OCI-LY1 (cell line): ENCODE measurements at regions not wholly inside any gene's neighbourhood (a gene's known extent, or its start where the extent isn't known, plus 50 kb on each side); places are given as distances from the start of the nearest gene placed in this dataset.

Experiments used
- H2AFZ ChIP-seq: fragments of 200-600 bp; sonication (generic), shearing (Covaris generic); 2 replicates; pipeline ENCODE4 v1.6.0; 2014; ENCODE audit warnings: antibody characterized with exemption, mild to moderate bottlenecking, low read length
- H3F3A ChIP-seq: fragments of 200-600 bp; sonication (generic), shearing (Covaris generic); 2 replicates; pipeline ENCODE4 v1.6.0; 2014; ENCODE audit warnings: mild to moderate bottlenecking, antibody characterized with exemption, low read length, moderate library complexity; ENCODE audit not compliant: insufficient read depth
- H3K27ac ChIP-seq: fragments of 200-600 bp; sonication (generic); 2 replicates; pipeline ENCODE4 v1.5.1; 2014; ENCODE audit warnings: low read length, mixed run types, mild to moderate bottlenecking, low read depth; ENCODE audit not compliant: poor library complexity, severe bottlenecking
- H3K27me3 ChIP-seq: fragments of 200-600 bp; sonication (generic); 2 replicates; pipeline ENCODE4 v1.6.0; 2014; ENCODE audit warnings: antibody characterized with exemption, mild to moderate bottlenecking, low read length, moderate library complexity; ENCODE audit not compliant: insufficient read depth
- H3K36me3 ChIP-seq: fragments of 200-600 bp; sonication (generic); 2 replicates; pipeline ENCODE4 v1.6.1; 2014; ENCODE audit warnings: mild to moderate bottlenecking, antibody characterized with exemption, low read length, moderate library complexity, mixed read lengths; ENCODE audit not compliant: insufficient read depth
- H3K4me1 ChIP-seq: fragments of 200-600 bp; sonication (generic); 2 replicates; pipeline ENCODE4 v1.5.1; 2014; ENCODE audit warnings: mild to moderate bottlenecking, low read length, moderate library complexity; ENCODE audit not compliant: insufficient read depth, severe bottlenecking
- H3K4me2 ChIP-seq: fragments of 200-600 bp; sonication (generic), shearing (Covaris generic); 2 replicates; pipeline ENCODE4 v1.6.1; 2014; ENCODE audit warnings: low read length
- H3K4me3 ChIP-seq: fragments of 200-600 bp; sonication (generic); 2 replicates; pipeline ENCODE4 v1.5.1; 2014; ENCODE audit warnings: low read length, low read depth, mild to moderate bottlenecking, mixed read lengths; ENCODE audit not compliant: poor library complexity, severe bottlenecking
- H3K79me2 ChIP-seq: fragments of 200-600 bp; shearing (Covaris generic); 2 replicates; pipeline ENCODE4 v1.6.1; 2016; ENCODE audit warnings: mixed run types, low read length, mixed read lengths; ENCODE audit not compliant: insufficient read depth
- H3K9ac ChIP-seq: fragments of 200-600 bp; sonication (generic), shearing (Covaris generic); 2 replicates; pipeline ENCODE4 v1.6.1; 2014; ENCODE audit warnings: mild to moderate bottlenecking, low read length, mixed read lengths
- H3K9me2 ChIP-seq: fragments of 200-600 bp; sonication (generic), shearing (Covaris generic); 2 replicates; pipeline ENCODE4 v1.6.1; 2014; ENCODE audit warnings: low read depth, mild to moderate bottlenecking, low read length, mixed read lengths
- H3K9me3 ChIP-seq: fragments of 200-600 bp; shearing (Covaris generic); 2 replicates; pipeline ENCODE4 v1.6.1; 2014; ENCODE audit warnings: low read length, mixed read lengths
- H4K20me1 ChIP-seq: fragments of 200-600 bp; sonication (generic), shearing (Covaris generic); 2 replicates; pipeline ENCODE4 v1.6.0; 2016; ENCODE audit warnings: mild to moderate bottlenecking, low read length; ENCODE audit not compliant: insufficient read depth
- EZH2 ChIP-seq: fragments of 200-600 bp; sonication (generic), shearing (Covaris generic); IDR thresholded peaks from 2 replicates; pipeline ENCODE4 v1.8.0; 2017; ENCODE audit warnings: borderline replicate concordance, mixed run types, mild to moderate bottlenecking, antibody characterized with exemption, low read length, moderate library complexity, mixed read lengths
- TF ChIP-seq, protein P1 (sequence below): fragments of 200-600 bp; sonication (generic), shearing (Covaris generic); IDR thresholded peaks from 2 replicates; pipeline ENCODE4 v1.5.1; 2017; ENCODE audit warnings: mild to moderate bottlenecking, antibody characterized with exemption, low read length, moderate library complexity, mixed read lengths

DNA sequence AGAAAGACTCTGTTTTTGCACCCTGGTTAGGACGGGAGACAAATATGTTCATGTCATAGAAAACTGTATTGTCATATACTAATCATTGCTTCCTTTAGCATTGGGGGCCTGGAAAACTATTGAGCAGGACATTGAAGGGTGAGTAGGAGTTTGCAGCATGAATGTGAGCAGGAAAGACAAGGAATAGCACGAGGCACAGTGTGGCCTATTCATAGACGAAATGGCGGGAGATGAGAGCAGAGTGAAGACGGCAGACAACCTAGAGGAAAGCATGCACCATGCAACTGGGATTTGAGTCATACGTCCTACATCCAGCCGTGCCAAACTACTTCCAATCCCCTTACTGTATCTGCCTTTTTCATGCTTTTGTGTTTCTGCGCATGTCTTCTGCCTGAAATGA, 508.1 kb downstream of the NTRK3 start:
- Histone ChIP-seq H2AFZ (no peak overlapping the region), H3K4me2 (no peak overlapping the region), H3K9me3 (no peaks in the 10 kb centered on the region), H4K20me1 (no peaks in the 10 kb centered on the region), H3K36me3 (no peaks in the 10 kb centered on the region), H3F3A (no peaks in the 10 kb centered on the region), H3K27ac (no peak overlapping the region), H3K4me1 (no peaks in the 10 kb centered on the region), H3K27me3 (no peaks in the 10 kb centered on the region), H3K4me3 (no peak overlapping the region), H3K79me2 (no peaks in the 10 kb centered on the region), H3K9me2 (no peaks in the 10 kb centered on the region), H3K9ac (no peak overlapping the region)
- no peak for TF ChIP-seq EZH2
- TF ChIP-seq, protein P1, sequence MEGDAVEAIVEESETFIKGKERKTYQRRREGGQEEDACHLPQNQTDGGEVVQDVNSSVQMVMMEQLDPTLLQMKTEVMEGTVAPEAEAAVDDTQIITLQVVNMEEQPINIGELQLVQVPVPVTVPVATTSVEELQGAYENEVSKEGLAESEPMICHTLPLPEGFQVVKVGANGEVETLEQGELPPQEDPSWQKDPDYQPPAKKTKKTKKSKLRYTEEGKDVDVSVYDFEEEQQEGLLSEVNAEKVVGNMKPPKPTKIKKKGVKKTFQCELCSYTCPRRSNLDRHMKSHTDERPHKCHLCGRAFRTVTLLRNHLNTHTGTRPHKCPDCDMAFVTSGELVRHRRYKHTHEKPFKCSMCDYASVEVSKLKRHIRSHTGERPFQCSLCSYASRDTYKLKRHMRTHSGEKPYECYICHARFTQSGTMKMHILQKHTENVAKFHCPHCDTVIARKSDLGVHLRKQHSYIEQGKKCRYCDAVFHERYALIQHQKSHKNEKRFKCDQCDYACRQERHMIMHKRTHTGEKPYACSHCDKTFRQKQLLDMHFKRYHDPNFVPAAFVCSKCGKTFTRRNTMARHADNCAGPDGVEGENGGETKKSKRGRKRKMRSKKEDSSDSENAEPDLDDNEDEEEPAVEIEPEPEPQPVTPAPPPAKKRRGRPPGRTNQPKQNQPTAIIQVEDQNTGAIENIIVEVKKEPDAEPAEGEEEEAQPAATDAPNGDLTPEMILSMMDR, result no peak

DNA sequence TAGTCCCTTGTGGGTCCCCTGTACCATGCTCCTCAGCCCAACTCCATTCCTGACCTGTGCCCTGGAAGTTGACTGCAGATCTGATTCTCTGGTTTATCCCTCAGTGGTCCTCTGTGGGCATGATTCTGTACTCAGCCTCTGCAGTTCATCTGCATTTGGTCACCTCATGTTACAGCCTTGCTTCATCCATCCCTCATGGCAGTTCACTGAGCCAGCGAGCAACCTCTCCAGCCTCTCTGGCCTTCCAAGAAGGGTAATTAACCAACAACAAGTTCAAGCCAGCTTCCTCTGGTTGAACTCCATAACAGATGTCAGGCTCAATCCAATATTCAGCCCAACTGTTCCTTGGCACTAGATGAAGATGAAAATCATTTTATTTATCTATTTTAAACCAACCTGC, 509.5 kb downstream of the NTRK3 start:
- Histone ChIP-seq H3K36me3 (no peaks in the 10 kb centered on the region), H3K4me1 (no peaks in the 10 kb centered on the region), H3K9me2 (no peaks in the 10 kb centered on the region), H3K4me3 (no peak overlapping the region), H3K27ac (no peak overlapping the region), H3K79me2 (no peaks in the 10 kb centered on the region), H3K27me3 (no peaks in the 10 kb centered on the region), H3K9me3 (no peaks in the 10 kb centered on the region), H3K9ac (no peak overlapping the region), H3K4me2 (no peak overlapping the region), H4K20me1 (no peaks in the 10 kb centered on the region), H3F3A (no peaks in the 10 kb centered on the region), H2AFZ (no peak overlapping the region)
- TF ChIP-seq, protein P1, result no peak
- no peak for TF ChIP-seq EZH2

DNA sequence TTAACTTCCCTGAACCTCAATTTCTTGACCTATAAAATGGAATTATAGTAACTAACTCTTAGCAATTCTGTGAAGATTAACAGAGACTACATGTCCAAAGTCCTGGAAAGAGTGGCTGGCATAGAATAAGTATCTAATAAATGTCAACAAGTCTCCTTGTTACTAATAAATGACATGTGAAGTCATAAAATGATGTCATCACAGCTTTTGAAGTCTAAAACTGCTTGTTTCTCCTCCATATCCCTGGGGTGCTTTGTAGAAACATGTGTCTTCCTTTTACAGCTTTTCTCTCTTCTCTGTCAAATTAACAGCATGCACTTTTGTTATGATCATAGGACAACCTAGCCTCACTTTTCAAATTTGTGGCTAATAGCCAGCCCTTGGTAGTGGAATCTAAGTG, 510.2 kb downstream of the NTRK3 start:
- Histone ChIP-seq H3K4me3 (no peak overlapping the region), H3K27ac (no peak overlapping the region), H4K20me1 (no peaks in the 10 kb centered on the region), H2AFZ (no peak overlapping the region), H3K9me3 (no peaks in the 10 kb centered on the region), H3F3A (no peaks in the 10 kb centered on the region), H3K79me2 (no peaks in the 10 kb centered on the region), H3K27me3 (no peaks in the 10 kb centered on the region), H3K4me1 (no peaks in the 10 kb centered on the region), H3K9me2 (no peaks in the 10 kb centered on the region), H3K4me2 (no peak overlapping the region), H3K9ac (no peak overlapping the region), H3K36me3 (no peaks in the 10 kb centered on the region)
- TF ChIP-seq, protein P1, result no peak
- TF ChIP-seq EZH2, result no peak
